WTC11 (cell line): ENCODE measurements at regions not wholly inside any gene's neighbourhood (a gene's known extent, or its start where the extent isn't known, plus 50 kb on each side); places are given as distances from the start of the nearest gene placed in this dataset.

ENCODE experiments used
- ATF2 ChIP-seq: sonication (generic); formaldehyde crosslinking; IDR thresholded peaks from 2 replicates; pipeline ENCODE4 v1.8.1; 2022; ENCODE audit warnings: low read depth, missing genetic modification reagents, borderline replicate concordance
- CTCF ChIP-seq: fragments of 200-600 bp; IDR thresholded peaks from 2 replicates; pipeline ENCODE4 v1.8.0; 2022; ENCODE audit warnings: antibody characterized with exemption
- GABPB1 ChIP-seq: sonication (generic); formaldehyde crosslinking; IDR thresholded peaks from 2 replicates; pipeline ENCODE4 v1.8.1; 2023; ENCODE audit warnings: mild to moderate bottlenecking, missing genetic modification reagents
- HMGXB4 ChIP-seq: sonication (generic); formaldehyde crosslinking; IDR thresholded peaks from 2 replicates; pipeline ENCODE4 v1.8.1; 2023; ENCODE audit warnings: mild to moderate bottlenecking, moderate library complexity, missing genetic modification reagents
- IRF1 ChIP-seq: sonication (generic); formaldehyde crosslinking; IDR thresholded peaks from 2 replicates; pipeline ENCODE4 v1.8.0; 2023; ENCODE audit warnings: missing genetic modification reagents
- JUN ChIP-seq: sonication (generic); formaldehyde crosslinking; IDR thresholded peaks from 2 replicates; pipeline ENCODE4 v1.8.0; 2023; ENCODE audit warnings: mild to moderate bottlenecking, missing genetic modification reagents
- MAX ChIP-seq: sonication (generic); formaldehyde crosslinking; IDR thresholded peaks from 2 replicates; pipeline ENCODE4 v1.8.0; 2022; ENCODE audit warnings: mild to moderate bottlenecking, missing genetic modification reagents
- RELA ChIP-seq: sonication (generic); formaldehyde crosslinking; IDR thresholded peaks from 2 replicates; pipeline ENCODE4 v1.8.1; 2022; ENCODE audit warnings: missing genetic modification reagents, mild to moderate bottlenecking, borderline replicate concordance
- SP1 ChIP-seq: sonication (generic); formaldehyde crosslinking; conservative IDR thresholded peaks from 2 replicates; pipeline ENCODE4 v1.8.1; 2022; ENCODE audit warnings: missing genetic modification reagents
- TP53 ChIP-seq: sonication (generic); formaldehyde crosslinking; IDR thresholded peaks from 2 replicates; pipeline ENCODE4 v1.8.1; 2023; ENCODE audit warnings: mild to moderate bottlenecking, missing genetic modification reagents
- ZNF138 ChIP-seq: sonication (generic); formaldehyde crosslinking; conservative IDR thresholded peaks from 2 replicates; pipeline ENCODE4 v1.8.1; 2022; ENCODE audit warnings: mild to moderate bottlenecking, moderate library complexity, missing genetic modification reagents
- ZNF232 ChIP-seq: sonication (generic); formaldehyde crosslinking; IDR thresholded peaks from 2 replicates; pipeline ENCODE4 v1.8.0; 2022; ENCODE audit warnings: mild to moderate bottlenecking, missing genetic modification reagents
- ZNF281 ChIP-seq: sonication (generic); formaldehyde crosslinking; IDR thresholded peaks from 2 replicates; pipeline ENCODE4 v1.8.0; 2023; ENCODE audit warnings: mild to moderate bottlenecking, missing genetic modification reagents
- ZSCAN18 ChIP-seq: fragments of 250-450 bp; sonication (Bioruptor Pico); IDR thresholded peaks from 2 replicates; pipeline ENCODE4 v2.1.2; 2022; ENCODE audit warnings: mild to moderate bottlenecking, moderate library complexity

GRCh38 chr3:182508919-182509711, 284.2 kb upstream of the ATP11B start:
- TF ChIP-seq CTCF (no peak), ZNF232 (CRISPR knock-in tag) (no peak), ATF2 (no peak), IRF1 (no peak), MAX (CRISPR knock-in tag) (no peak), HMGXB4 (CRISPR knock-in tag) (no peak), TP53 (no peak), ZNF138 (no peak), GABPB1 (no peak), ZSCAN18 (CRISPR knock-in tag) (no peak), JUN (CRISPR knock-in tag) (no peak), ZNF281 (CRISPR knock-in tag) (no peak), SP1 (CRISPR knock-in tag) (no peak), RELA (CRISPR knock-in tag) (no peak)
